SK-N-SH treated with all-trans-retinoic acid at 6 μM for 48 hours (cell line): ENCODE measurements at regions not wholly inside any gene's neighbourhood (a gene's known extent, or its start where the extent isn't known, plus 50 kb on each side); places are given as distances from the start of the nearest gene placed in this dataset.

Source experiments
- ARNTL ChIP-seq: fragments of 450-650 bp; formaldehyde crosslinking; IDR thresholded peaks from 2 replicates; pipeline ENCODE4 v1.5.0; 2020; ENCODE audit warnings: low read depth, mild to moderate bottlenecking, moderate library complexity, borderline replicate concordance
- RARB ChIP-seq: fragments of 250-450 bp; sonication (Bioruptor Pico); IDR thresholded peaks from 2 replicates; pipeline ENCODE4 v1.8.0; 2021; ENCODE audit warnings: mild to moderate bottlenecking, moderate library complexity
- TSHZ2 ChIP-seq: fragments of 250-450 bp; sonication (Bioruptor Pico); IDR thresholded peaks from 2 replicates; pipeline ENCODE4 v1.5.0; 2020; ENCODE audit warnings: mild to moderate bottlenecking, moderate library complexity
- ZNF8 ChIP-seq: fragments of 450-650 bp; formaldehyde crosslinking; IDR thresholded peaks from 2 replicates; pipeline ENCODE4 v1.5.0; 2020; ENCODE audit warnings: mild to moderate bottlenecking, moderate library complexity
- TF ChIP-seq, protein P1 (sequence below): fragments of 250-450 bp; sonication (Bioruptor Pico); IDR thresholded peaks from 2 replicates; pipeline ENCODE4 v1.5.1; 2020; ENCODE audit warnings: low read depth, mild to moderate bottlenecking, moderate library complexity

GRCh38 chr6:23311211-23311610 is 741.8 kb downstream of the HDGFL1 start:
- TF ChIP-seq RARB (CRISPR knock-in tag) = no peak
- TF ChIP-seq, protein P1, sequence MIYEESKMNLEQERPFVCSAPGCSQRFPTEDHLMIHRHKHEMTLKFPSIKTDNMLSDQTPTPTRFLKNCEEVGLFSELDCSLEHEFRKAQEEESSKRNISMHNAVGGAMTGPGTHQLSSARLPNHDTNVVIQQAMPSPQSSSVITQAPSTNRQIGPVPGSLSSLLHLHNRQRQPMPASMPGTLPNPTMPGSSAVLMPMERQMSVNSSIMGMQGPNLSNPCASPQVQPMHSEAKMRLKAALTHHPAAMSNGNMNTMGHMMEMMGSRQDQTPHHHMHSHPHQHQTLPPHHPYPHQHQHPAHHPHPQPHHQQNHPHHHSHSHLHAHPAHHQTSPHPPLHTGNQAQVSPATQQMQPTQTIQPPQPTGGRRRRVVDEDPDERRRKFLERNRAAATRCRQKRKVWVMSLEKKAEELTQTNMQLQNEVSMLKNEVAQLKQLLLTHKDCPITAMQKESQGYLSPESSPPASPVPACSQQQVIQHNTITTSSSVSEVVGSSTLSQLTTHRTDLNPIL (CRISPR knock-in tag) = no peak
- no peak for TF ChIP-seq ARNTL (CRISPR knock-in tag)
- no peak for TF ChIP-seq TSHZ2 (CRISPR knock-in tag)
- TF ChIP-seq ZNF8 (CRISPR knock-in tag) = no peak
